ENCODE measurements at regions not wholly inside any gene's neighbourhood (a gene's known extent, or its start where the extent isn't known, plus 50 kb on each side); places are given as distances from the start of the nearest gene placed in this dataset.

DNA sequence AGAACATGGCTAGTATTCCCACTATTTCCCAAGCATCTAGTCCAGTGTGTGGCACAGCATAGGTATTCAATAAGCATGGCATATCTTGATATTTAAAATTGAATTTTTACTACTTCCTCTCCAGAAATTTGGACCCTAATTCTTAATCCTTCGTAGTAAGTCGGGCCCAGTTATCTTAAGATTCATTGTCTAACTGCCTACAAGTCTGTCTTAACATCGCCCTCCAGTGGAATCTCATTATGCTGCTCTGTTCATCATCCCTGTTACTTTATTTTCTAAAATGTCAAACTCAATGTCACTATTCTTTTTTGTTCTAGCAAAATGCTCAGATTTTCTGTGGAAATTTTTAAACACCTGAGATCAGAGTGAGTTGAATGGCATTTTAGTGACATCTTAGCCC, 606.2 kb downstream of the KLHL13 start:
- TF ChIP-seq YY1 (IDR thresholded peaks at IDR 0.05) (no peak), RAD21 (IDR thresholded peaks at IDR 0.05) (peak; percentile 53 to 71)
- TF ChIP-seq, protein P1, sequence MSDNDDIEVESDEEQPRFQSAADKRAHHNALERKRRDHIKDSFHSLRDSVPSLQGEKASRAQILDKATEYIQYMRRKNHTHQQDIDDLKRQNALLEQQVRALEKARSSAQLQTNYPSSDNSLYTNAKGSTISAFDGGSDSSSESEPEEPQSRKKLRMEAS (IDR thresholded peaks at IDR 0.05): no peak
- Histone ChIP-seq H3K9ac (ENCODE audit: low read depth in 1 of 2, low read length in 2 of 2) (no peak overlapping the region), H3K9me3 (ENCODE audit: control insufficient read depth in 4 of 4, low read length in 3 of 4) (no peaks in the 10 kb centered on the region), H3K4me3 (ENCODE audit: low read depth in 1 of 3, low read length in 3 of 3) (no peak overlapping the region), H3K27me3 (ENCODE audit: control insufficient read depth in 4 of 4, insufficient read depth in 4 of 4, low read length in 3 of 4) (no peaks in the 10 kb centered on the region), H3K36me3 (ENCODE audit: control insufficient read depth in 4 of 4, insufficient read depth in 3 of 4, low read depth in 1 of 4, low read length in 3 of 4) (no peaks in the 10 kb centered on the region), H3K27ac (ENCODE audit: low read depth in 1 of 2, low read length in 2 of 2) (no peak overlapping the region), H3K4me1 (ENCODE audit: control insufficient read depth in 4 of 4, insufficient read depth in 4 of 4, low read length in 3 of 4) (no peaks in the 10 kb centered on the region)
- no peak for DNase-seq (ENCODE audit: low spot score)
- 54% methylated on average over 3 of the region's 3 CpGs for WGBS

DNA sequence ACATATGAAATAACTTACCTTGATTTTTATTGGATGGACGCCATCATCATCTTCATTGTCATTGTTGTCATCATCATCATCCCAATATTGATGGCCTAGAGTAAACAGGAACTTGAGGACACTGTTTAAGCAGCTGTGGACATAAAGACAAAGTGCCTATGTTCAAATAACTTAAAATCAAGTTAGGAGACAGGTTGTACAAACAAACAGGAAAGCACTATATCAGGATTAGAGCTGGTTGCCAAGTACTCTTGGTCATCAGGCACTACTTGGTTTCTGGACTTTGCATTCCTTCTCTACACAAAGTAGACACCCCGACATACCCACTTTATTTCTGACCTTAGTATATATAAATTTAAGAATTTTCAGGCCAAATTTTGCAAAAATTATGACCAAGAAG, 608.6 kb downstream of the KLHL13 start:
- 48% methylated on average over 2 of the region's 2 CpGs for WGBS
- H3K9ac ChIP-seq (ENCODE audit: low read depth in 1 of 2, low read length in 2 of 2): no peak overlapping the region
- no peaks in the 10 kb centered on the region for H3K9me3 ChIP-seq (ENCODE audit: control insufficient read depth in 4 of 4, low read length in 3 of 4)
- H3K27me3 ChIP-seq (ENCODE audit: control insufficient read depth in 4 of 4, insufficient read depth in 4 of 4, low read length in 3 of 4): no peaks in the 10 kb centered on the region
- no peak for DNase-seq (ENCODE audit: low spot score)
- H3K27ac ChIP-seq (ENCODE audit: low read depth in 1 of 2, low read length in 2 of 2): no peak overlapping the region
- TF ChIP-seq RAD21 (IDR thresholded peaks at IDR 0.05): no peak
- no peak for TF ChIP-seq TAF1 (conservative IDR thresholded peaks at IDR 0.05)
- TF ChIP-seq HNF4G (IDR thresholded peaks at IDR 0.05): no peak
- no peak for TF ChIP-seq JUND (IDR thresholded peaks at IDR 0.05)
- TF ChIP-seq, protein P2, sequence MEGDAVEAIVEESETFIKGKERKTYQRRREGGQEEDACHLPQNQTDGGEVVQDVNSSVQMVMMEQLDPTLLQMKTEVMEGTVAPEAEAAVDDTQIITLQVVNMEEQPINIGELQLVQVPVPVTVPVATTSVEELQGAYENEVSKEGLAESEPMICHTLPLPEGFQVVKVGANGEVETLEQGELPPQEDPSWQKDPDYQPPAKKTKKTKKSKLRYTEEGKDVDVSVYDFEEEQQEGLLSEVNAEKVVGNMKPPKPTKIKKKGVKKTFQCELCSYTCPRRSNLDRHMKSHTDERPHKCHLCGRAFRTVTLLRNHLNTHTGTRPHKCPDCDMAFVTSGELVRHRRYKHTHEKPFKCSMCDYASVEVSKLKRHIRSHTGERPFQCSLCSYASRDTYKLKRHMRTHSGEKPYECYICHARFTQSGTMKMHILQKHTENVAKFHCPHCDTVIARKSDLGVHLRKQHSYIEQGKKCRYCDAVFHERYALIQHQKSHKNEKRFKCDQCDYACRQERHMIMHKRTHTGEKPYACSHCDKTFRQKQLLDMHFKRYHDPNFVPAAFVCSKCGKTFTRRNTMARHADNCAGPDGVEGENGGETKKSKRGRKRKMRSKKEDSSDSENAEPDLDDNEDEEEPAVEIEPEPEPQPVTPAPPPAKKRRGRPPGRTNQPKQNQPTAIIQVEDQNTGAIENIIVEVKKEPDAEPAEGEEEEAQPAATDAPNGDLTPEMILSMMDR (IDR thresholded peaks at IDR 0.05; ENCODE audit: low read depth, low read length, missing input control): no peak
- no peak for TF ChIP-seq HNF4A (conservative IDR thresholded peaks at IDR 0.05)
- TF ChIP-seq, protein P3, sequence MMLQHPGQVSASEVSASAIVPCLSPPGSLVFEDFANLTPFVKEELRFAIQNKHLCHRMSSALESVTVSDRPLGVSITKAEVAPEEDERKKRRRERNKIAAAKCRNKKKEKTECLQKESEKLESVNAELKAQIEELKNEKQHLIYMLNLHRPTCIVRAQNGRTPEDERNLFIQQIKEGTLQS (IDR thresholded peaks at IDR 0.05): no peak
- no peak for TF ChIP-seq FOXA2 (IDR thresholded peaks at IDR 0.05)
- TF ChIP-seq GABPA (IDR thresholded peaks at IDR 0.05 in 1 of 2, conservative IDR thresholded peaks at IDR 0.05 in 1 of 2): no peak
- TF ChIP-seq YY1 (IDR thresholded peaks at IDR 0.05): no peak
- TF ChIP-seq, protein P4, sequence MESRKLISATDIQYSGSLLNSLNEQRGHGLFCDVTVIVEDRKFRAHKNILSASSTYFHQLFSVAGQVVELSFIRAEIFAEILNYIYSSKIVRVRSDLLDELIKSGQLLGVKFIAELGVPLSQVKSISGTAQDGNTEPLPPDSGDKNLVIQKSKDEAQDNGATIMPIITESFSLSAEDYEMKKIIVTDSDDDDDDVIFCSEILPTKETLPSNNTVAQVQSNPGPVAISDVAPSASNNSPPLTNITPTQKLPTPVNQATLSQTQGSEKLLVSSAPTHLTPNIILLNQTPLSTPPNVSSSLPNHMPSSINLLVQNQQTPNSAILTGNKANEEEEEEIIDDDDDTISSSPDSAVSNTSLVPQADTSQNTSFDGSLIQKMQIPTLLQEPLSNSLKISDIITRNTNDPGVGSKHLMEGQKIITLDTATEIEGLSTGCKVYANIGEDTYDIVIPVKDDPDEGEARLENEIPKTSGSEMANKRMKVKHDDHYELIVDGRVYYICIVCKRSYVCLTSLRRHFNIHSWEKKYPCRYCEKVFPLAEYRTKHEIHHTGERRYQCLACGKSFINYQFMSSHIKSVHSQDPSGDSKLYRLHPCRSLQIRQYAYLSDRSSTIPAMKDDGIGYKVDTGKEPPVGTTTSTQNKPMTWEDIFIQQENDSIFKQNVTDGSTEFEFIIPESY (IDR thresholded peaks at IDR 0.05): no peak
- no peak for TF ChIP-seq FOXA1 (IDR thresholded peaks at IDR 0.05)
- TF ChIP-seq RXRA (IDR thresholded peaks at IDR 0.05): no peak
- no peaks in the 10 kb centered on the region for H3K36me3 ChIP-seq (ENCODE audit: control insufficient read depth in 4 of 4, insufficient read depth in 3 of 4, low read depth in 1 of 4, low read length in 3 of 4)
- H3K4me1 ChIP-seq (ENCODE audit: control insufficient read depth in 4 of 4, insufficient read depth in 4 of 4, low read length in 3 of 4): no peaks in the 10 kb centered on the region
- H3K4me3 ChIP-seq (ENCODE audit: low read depth in 1 of 3, low read length in 3 of 3): no peak overlapping the region

DNA sequence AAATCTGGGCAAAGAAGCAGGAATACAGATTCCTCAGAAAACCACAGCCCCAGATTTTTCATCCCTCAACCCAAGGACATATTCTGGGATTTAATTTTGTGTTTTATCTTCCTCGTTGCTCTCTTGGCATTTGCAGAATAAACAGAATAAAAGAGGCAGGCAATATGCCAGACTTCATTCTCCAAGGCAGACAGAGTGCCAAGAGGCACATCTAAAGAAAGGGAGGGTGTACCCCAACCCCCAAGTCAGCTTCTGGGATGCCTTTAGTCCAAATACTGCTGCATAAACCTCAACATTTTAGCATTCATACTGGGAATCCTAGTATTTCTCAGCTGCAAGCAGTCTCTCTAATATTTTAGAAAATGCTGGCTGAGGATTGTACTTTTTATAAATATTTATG, 629.2 kb downstream of the KLHL13 start:
- H3K4me3 ChIP-seq (ENCODE audit: low read depth in 1 of 3, low read length in 3 of 3): no peak overlapping the region
- no peaks in the 10 kb centered on the region for H3K4me1 ChIP-seq (ENCODE audit: control insufficient read depth in 4 of 4, insufficient read depth in 4 of 4, low read length in 3 of 4)
- H3K27me3 ChIP-seq (ENCODE audit: control insufficient read depth in 4 of 4, insufficient read depth in 4 of 4, low read length in 3 of 4): no peaks in the 10 kb centered on the region
- WGBS: 18% methylated on average over 1 of the region's 1 CpG
- no peaks in the 10 kb centered on the region for H3K36me3 ChIP-seq (ENCODE audit: control insufficient read depth in 4 of 4, insufficient read depth in 3 of 4, low read depth in 1 of 4, low read length in 3 of 4)
- H3K9ac ChIP-seq (ENCODE audit: low read depth in 1 of 2, low read length in 2 of 2): no peak overlapping the region
- no peaks in the 10 kb centered on the region for H3K9me3 ChIP-seq (ENCODE audit: control insufficient read depth in 4 of 4, low read length in 3 of 4)
- DNase-seq (ENCODE audit: low spot score): no peak
- H3K27ac ChIP-seq (ENCODE audit: low read depth in 1 of 2, low read length in 2 of 2): no peak overlapping the region
- TF ChIP-seq RAD21 (IDR thresholded peaks at IDR 0.05) (no peak), HNF4A (conservative IDR thresholded peaks at IDR 0.05) (no peak), TAF1 (conservative IDR thresholded peaks at IDR 0.05) (no peak), FOXA2 (IDR thresholded peaks at IDR 0.05) (no peak), NR2F2 (IDR thresholded peaks at IDR 0.05) (no peak), HNF4G (IDR thresholded peaks at IDR 0.05) (no peak), JUND (IDR thresholded peaks at IDR 0.05) (no peak), RXRA (IDR thresholded peaks at IDR 0.05) (no peak), FOXA1 (IDR thresholded peaks at IDR 0.05) (no peak), SP1 (IDR thresholded peaks at IDR 0.05) (no peak)
- TF ChIP-seq, protein P4 (IDR thresholded peaks at IDR 0.05): no peak
- TF ChIP-seq, protein P5, sequence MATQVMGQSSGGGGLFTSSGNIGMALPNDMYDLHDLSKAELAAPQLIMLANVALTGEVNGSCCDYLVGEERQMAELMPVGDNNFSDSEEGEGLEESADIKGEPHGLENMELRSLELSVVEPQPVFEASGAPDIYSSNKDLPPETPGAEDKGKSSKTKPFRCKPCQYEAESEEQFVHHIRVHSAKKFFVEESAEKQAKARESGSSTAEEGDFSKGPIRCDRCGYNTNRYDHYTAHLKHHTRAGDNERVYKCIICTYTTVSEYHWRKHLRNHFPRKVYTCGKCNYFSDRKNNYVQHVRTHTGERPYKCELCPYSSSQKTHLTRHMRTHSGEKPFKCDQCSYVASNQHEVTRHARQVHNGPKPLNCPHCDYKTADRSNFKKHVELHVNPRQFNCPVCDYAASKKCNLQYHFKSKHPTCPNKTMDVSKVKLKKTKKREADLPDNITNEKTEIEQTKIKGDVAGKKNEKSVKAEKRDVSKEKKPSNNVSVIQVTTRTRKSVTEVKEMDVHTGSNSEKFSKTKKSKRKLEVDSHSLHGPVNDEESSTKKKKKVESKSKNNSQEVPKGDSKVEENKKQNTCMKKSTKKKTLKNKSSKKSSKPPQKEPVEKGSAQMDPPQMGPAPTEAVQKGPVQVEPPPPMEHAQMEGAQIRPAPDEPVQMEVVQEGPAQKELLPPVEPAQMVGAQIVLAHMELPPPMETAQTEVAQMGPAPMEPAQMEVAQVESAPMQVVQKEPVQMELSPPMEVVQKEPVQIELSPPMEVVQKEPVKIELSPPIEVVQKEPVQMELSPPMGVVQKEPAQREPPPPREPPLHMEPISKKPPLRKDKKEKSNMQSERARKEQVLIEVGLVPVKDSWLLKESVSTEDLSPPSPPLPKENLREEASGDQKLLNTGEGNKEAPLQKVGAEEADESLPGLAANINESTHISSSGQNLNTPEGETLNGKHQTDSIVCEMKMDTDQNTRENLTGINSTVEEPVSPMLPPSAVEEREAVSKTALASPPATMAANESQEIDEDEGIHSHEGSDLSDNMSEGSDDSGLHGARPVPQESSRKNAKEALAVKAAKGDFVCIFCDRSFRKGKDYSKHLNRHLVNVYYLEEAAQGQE (IDR thresholded peaks at IDR 0.05): no peak
- TF ChIP-seq, protein P3 (IDR thresholded peaks at IDR 0.05): no peak
